ENCODE measurements at regions not wholly inside any gene's neighbourhood (a gene's known extent, or its start where the extent isn't known, plus 50 kb on each side); places are given as distances from the start of the nearest gene placed in this dataset.
"Not testable (repeated sequence)": the region's sequence is repeated elsewhere in the genome, so short reads cannot be mapped to it uniquely, and the experiment has no call there.

DNA sequence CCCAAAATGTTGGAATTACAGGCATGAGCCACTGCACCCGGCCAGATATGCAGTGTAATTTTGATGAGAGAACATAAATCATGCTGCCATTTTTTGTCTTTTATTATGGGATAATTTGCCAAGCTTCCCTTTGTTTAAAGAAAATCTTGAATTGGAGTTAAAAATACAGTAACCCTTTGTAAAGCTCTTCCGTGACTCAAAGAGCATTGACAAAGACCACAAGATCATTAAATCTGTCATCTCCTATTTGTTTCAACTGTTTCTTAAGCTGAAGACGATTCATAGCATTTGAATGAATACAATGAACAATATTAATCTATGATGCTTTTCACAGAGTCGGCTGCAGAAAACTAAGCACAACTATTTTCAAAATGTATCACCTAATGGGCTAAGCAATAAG, 132.6 kb downstream of the ANAPC4 start:
- WGBS, result 80% methylated on average over 2 of the region's 4 CpGs
- Histone ChIP-seq H2BK15ac (ENCODE audit: low read depth, poor library complexity, severe bottlenecking) (no peak overlapping the region), H3K18ac (ENCODE audit: low read depth in 1 of 2, low read length in 2 of 2) (no peak overlapping the region), H3K79me1 (replicated peaks; ENCODE audit: low read length, poor library complexity, severe bottlenecking) (no peaks in the 10 kb centered on the region), H4K91ac (ENCODE audit: low read length) (no peak overlapping the region), H3K4me3 (ENCODE audit: insufficient read depth in 1 of 2, low read depth in 1 of 2, low read length in 2 of 2) (no peak overlapping the region), H2BK12ac (ENCODE audit: low read length in 2 of 2) (no peak overlapping the region), H3K23ac (ENCODE audit: low read length in 2 of 2) (no peak overlapping the region), H3K9ac (ENCODE audit: low read length) (no peak overlapping the region), H3K9me3 (ENCODE audit: control insufficient read depth, low read length) (no peaks in the 10 kb centered on the region), H3K4ac (ENCODE audit: low read depth in 1 of 2, low read length in 2 of 2) (no peak overlapping the region), H3K4me2 (ENCODE audit: low read length, poor library complexity, severe bottlenecking) (no peak overlapping the region), H2BK5ac (ENCODE audit: low read depth, low read length, poor library complexity, severe bottlenecking) (no peak overlapping the region), H3K4me1 (ENCODE audit: control insufficient read depth, insufficient read depth, low read depth, low read length) (no peaks in the 10 kb centered on the region), H3K27me3 (ENCODE audit: control insufficient read depth in 1 of 2, insufficient read depth in 1 of 2, low read length in 2 of 2) (peaks cover 0 to 5% of the 10 kb centered on the region in 2 experiments), H2BK120ac (ENCODE audit: low read depth, low read length) (no peak overlapping the region), H3K27ac (ENCODE audit: low read length, poor library complexity, severe bottlenecking) (no peak overlapping the region), H3K14ac (ENCODE audit: low read length in 2 of 2) (no peak overlapping the region), H4K8ac (ENCODE audit: low read length) (no peak overlapping the region), H3K36me3 (ENCODE audit: control insufficient read depth in 1 of 2, insufficient read depth in 2 of 2, low read depth in 1 of 2, low read length in 2 of 2) (no peaks in the 10 kb centered on the region), H2AK5ac (ENCODE audit: low read length, severe bottlenecking) (no peak overlapping the region), H2AFZ (ENCODE audit: low read depth, low read length) (no peak overlapping the region)
- no peak for DNase-seq

DNA sequence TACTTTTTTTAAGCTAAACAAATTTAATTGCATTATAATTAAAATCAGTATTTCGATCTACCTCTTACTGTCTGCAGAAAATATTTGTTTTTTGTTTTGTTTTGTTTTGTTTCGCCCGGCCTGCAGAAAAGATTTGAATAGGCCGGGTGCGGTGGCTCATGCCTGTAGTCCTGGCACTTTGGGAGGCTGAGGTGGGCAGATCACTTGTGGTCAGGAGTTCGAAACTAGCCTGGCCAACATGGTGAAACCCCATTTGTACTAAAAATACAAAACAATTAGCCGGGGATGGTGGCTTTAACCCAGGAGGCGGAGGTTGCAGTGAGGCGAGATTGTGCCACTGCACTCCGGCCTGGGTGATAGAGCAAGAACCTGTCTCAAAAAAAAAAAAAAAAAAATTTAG, 134.8 kb downstream of the ANAPC4 start:
- not testable (repeated sequence) for H2BK15ac ChIP-seq (ENCODE audit: low read depth, poor library complexity, severe bottlenecking); H2BK5ac ChIP-seq (ENCODE audit: low read depth, low read length, poor library complexity, severe bottlenecking); H3K14ac ChIP-seq (ENCODE audit: low read length in 2 of 2); H3K4me2 ChIP-seq (ENCODE audit: low read length, poor library complexity, severe bottlenecking); H3K9ac ChIP-seq (ENCODE audit: low read length); H3K4ac ChIP-seq (ENCODE audit: low read depth in 1 of 2, low read length in 2 of 2); H3K4me3 ChIP-seq (ENCODE audit: insufficient read depth in 1 of 2, low read depth in 1 of 2, low read length in 2 of 2); H3K9me3 ChIP-seq (ENCODE audit: control insufficient read depth, low read length); H4K91ac ChIP-seq (ENCODE audit: low read length); H3K36me3 ChIP-seq (ENCODE audit: control insufficient read depth in 1 of 2, insufficient read depth in 2 of 2, low read depth in 1 of 2, low read length in 2 of 2); H3K23ac ChIP-seq (ENCODE audit: low read length in 2 of 2); H4K8ac ChIP-seq (ENCODE audit: low read length); H2AFZ ChIP-seq (ENCODE audit: low read depth, low read length); DNase-seq; H2BK120ac ChIP-seq (ENCODE audit: low read depth, low read length); H2AK5ac ChIP-seq (ENCODE audit: low read length, severe bottlenecking); H2BK12ac ChIP-seq (ENCODE audit: low read length in 2 of 2); H3K27ac ChIP-seq (ENCODE audit: low read length, poor library complexity, severe bottlenecking); H3K4me1 ChIP-seq (ENCODE audit: control insufficient read depth, insufficient read depth, low read depth, low read length); H3K79me1 ChIP-seq (replicated peaks; ENCODE audit: low read length, poor library complexity, severe bottlenecking); H3K18ac ChIP-seq (ENCODE audit: low read depth in 1 of 2, low read length in 2 of 2)
- H3K27me3 ChIP-seq (ENCODE audit: control insufficient read depth in 1 of 2, insufficient read depth in 1 of 2, low read length in 2 of 2), result peaks cover 0 to 14% of the 10 kb centered on the region in 2 experiments
- WGBS, result 93% methylated on average over 9 of the region's 10 CpGs

DNA sequence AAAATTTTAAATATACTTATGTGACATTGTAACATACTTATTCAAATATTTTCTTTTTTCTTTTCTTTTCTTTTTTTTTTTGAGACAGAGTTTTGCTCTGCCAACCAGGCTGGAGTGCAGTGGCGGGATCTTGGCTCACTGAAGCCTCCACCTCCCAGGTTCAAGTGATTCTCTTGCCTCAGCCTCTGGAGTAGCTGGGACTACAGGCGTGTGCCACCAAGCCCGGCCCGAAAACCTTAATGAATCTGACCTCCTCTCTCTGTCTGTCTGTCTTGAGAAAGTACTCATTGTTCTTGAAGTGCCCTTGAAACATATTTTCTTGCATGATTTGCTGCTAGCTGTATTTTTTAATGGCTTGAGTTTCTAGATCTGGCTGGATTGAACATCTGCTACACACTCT, 136.8 kb downstream of the ANAPC4 start:
- H3K27ac ChIP-seq (ENCODE audit: low read length, poor library complexity, severe bottlenecking), result no peak overlapping the region
- no peak overlapping the region for H2BK12ac ChIP-seq (ENCODE audit: low read length in 2 of 2)
- no peaks in the 10 kb centered on the region for H3K36me3 ChIP-seq (ENCODE audit: control insufficient read depth in 1 of 2, insufficient read depth in 2 of 2, low read depth in 1 of 2, low read length in 2 of 2)
- 91% methylated on average over 1 of the region's 4 CpGs for WGBS
- no peak overlapping the region for H4K91ac ChIP-seq (ENCODE audit: low read length)
- H3K14ac ChIP-seq (ENCODE audit: low read length in 2 of 2), result no peak overlapping the region
- H3K9ac ChIP-seq (ENCODE audit: low read length), result no peak overlapping the region
- H3K9me3 ChIP-seq (ENCODE audit: control insufficient read depth, low read length), result no peaks in the 10 kb centered on the region
- no peak overlapping the region for H4K8ac ChIP-seq (ENCODE audit: low read length)
- H3K27me3 ChIP-seq (ENCODE audit: control insufficient read depth in 1 of 2, insufficient read depth in 1 of 2, low read length in 2 of 2), result peaks cover 12 to 30% of the 10 kb centered on the region in 2 experiments
- no peak overlapping the region for H2AK5ac ChIP-seq (ENCODE audit: low read length, severe bottlenecking)
- H3K79me1 ChIP-seq (replicated peaks; ENCODE audit: low read length, poor library complexity, severe bottlenecking), result no peaks in the 10 kb centered on the region
- H2BK5ac ChIP-seq (ENCODE audit: low read depth, low read length, poor library complexity, severe bottlenecking), result no peak overlapping the region
- H3K23ac ChIP-seq (ENCODE audit: low read length in 2 of 2), result no peak overlapping the region
- H3K4me2 ChIP-seq (ENCODE audit: low read length, poor library complexity, severe bottlenecking), result no peak overlapping the region
- no peak overlapping the region for H2BK120ac ChIP-seq (ENCODE audit: low read depth, low read length)
- no peaks in the 10 kb centered on the region for H3K4me1 ChIP-seq (ENCODE audit: control insufficient read depth, insufficient read depth, low read depth, low read length)
- H3K4ac ChIP-seq (ENCODE audit: low read depth in 1 of 2, low read length in 2 of 2), result no peak overlapping the region
- no peak overlapping the region for H3K18ac ChIP-seq (ENCODE audit: low read depth in 1 of 2, low read length in 2 of 2)
- H3K4me3 ChIP-seq (ENCODE audit: insufficient read depth in 1 of 2, low read depth in 1 of 2, low read length in 2 of 2), result no peak overlapping the region
- no peak overlapping the region for H2AFZ ChIP-seq (ENCODE audit: low read depth, low read length)
- H2BK15ac ChIP-seq (ENCODE audit: low read depth, poor library complexity, severe bottlenecking), result no peak overlapping the region
- DNase-seq, result no peak

DNA sequence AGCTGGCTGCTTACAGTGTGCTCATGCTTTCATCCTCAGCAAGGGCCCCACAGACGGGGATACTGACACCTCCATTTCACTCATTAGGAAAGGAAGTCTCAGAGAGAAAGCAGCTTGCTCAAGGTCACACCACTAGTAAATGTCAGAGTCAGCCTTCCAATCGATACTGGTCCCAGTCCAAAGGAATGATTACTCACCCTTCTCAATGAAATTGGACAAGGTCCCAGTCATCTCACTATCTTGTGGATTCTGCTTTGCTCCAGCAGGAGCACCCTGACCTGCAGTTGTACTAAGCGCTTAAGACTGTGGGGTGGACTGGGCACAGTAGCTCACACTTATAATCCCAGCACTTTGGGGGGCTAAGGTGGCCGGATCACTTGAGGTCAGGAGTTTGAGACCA, 132.2 kb upstream of the SLC34A2 start:
- Histone ChIP-seq H4K8ac (ENCODE audit: low read length) (no peak overlapping the region), H3K4ac (ENCODE audit: low read depth in 1 of 2, low read length in 2 of 2) (no peak overlapping the region), H2BK120ac (ENCODE audit: low read depth, low read length) (no peak overlapping the region), H3K27me3 (ENCODE audit: control insufficient read depth in 1 of 2, insufficient read depth in 1 of 2, low read length in 2 of 2) (peaks cover 13 to 36% of the 10 kb centered on the region in 2 experiments), H3K27ac (ENCODE audit: low read length, poor library complexity, severe bottlenecking) (no peak overlapping the region), H2BK12ac (ENCODE audit: low read length in 2 of 2) (no peak overlapping the region), H3K23ac (ENCODE audit: low read length in 2 of 2) (no peak overlapping the region), H3K4me1 (ENCODE audit: control insufficient read depth, insufficient read depth, low read depth, low read length) (peaks cover 1% of the 10 kb centered on the region), H4K91ac (ENCODE audit: low read length) (no peak overlapping the region), H2AFZ (ENCODE audit: low read depth, low read length) (no peak overlapping the region), H3K79me1 (replicated peaks; ENCODE audit: low read length, poor library complexity, severe bottlenecking) (no peaks in the 10 kb centered on the region), H2AK5ac (ENCODE audit: low read length, severe bottlenecking) (no peak overlapping the region), H3K36me3 (ENCODE audit: control insufficient read depth in 1 of 2, insufficient read depth in 2 of 2, low read depth in 1 of 2, low read length in 2 of 2) (no peaks in the 10 kb centered on the region), H3K4me3 (ENCODE audit: insufficient read depth in 1 of 2, low read depth in 1 of 2, low read length in 2 of 2) (no peak overlapping the region), H3K9ac (ENCODE audit: low read length) (no peak overlapping the region), H3K4me2 (ENCODE audit: low read length, poor library complexity, severe bottlenecking) (no peak overlapping the region), H2BK5ac (ENCODE audit: low read depth, low read length, poor library complexity, severe bottlenecking) (no peak overlapping the region), H2BK15ac (ENCODE audit: low read depth, poor library complexity, severe bottlenecking) (no peak overlapping the region), H3K14ac (ENCODE audit: low read length in 2 of 2) (no peak overlapping the region), H3K18ac (ENCODE audit: low read depth in 1 of 2, low read length in 2 of 2) (no peak overlapping the region), H3K9me3 (ENCODE audit: control insufficient read depth, low read length) (no peaks in the 10 kb centered on the region)
- WGBS, result 64% methylated on average over 4 of the region's 4 CpGs
- no peak for DNase-seq

Data from mesenchymal stem cell (in vitro differentiated cells and primary cell).